Thyroid gland (tissue), 4 donors: ENCODE measurements at regions not wholly inside any gene's neighbourhood (a gene's known extent, or its start where the extent isn't known, plus 50 kb on each side); places are given as distances from the start of the nearest gene placed in this dataset.

Experiments
- CTCF ChIP-seq, 6 experiments: fragments of 200-600 bp in 3 of 6; fragments of 450-650 bp in 3 of 6; sonication (generic) in 3 of 6; IDR thresholded peaks; one replicate each; pipeline ENCODE4 v1.5.1; 2016 to 2019; ENCODE audit warnings: antibody characterized with exemption in 6 of 6, mild to moderate bottlenecking in 2 of 6, inconsistent platforms in 1 of 6, moderate library complexity in 1 of 6
- POLR2A ChIP-seq, 2 donors: fragments of 450-650 bp; IDR thresholded peaks; one replicate each; pipeline ENCODE4 v1.6.1; 2017; ENCODE audit warnings: antibody characterized with exemption in 2 of 2, mild to moderate bottlenecking in 2 of 2, moderate library complexity in 1 of 2

GRCh38 chr1:212513586-212513985, 80.9 kb downstream of the NENF start:
- TF ChIP-seq CTCF (IDR thresholded peaks at IDR 0.05) (no peak), POLR2A (IDR thresholded peaks at IDR 0.05) (no peak)
